Naive thymus-derived CD8-positive, alpha-beta T cell (primary cell): ENCODE measurements at regions not wholly inside any gene's neighbourhood (a gene's known extent, or its start where the extent isn't known, plus 50 kb on each side); places are given as distances from the start of the nearest gene placed in this dataset.
"Not testable (repeated sequence)": the region's sequence is repeated elsewhere in the genome, so short reads cannot be mapped to it uniquely, and the experiment has no call there.

Source experiments
- ATAC-seq, 2 donors: fragments of 150-1000 bp; cut with Tn5 transposase in 1 of 2; sonication (Bioruptor Pico), chemical (Tn5 transposase) in 1 of 2; 1 replicate in 1 of 2; 2 replicates in 1 of 2; pipeline ENCODE4 v1.10.0; 2021; ENCODE audit warnings: mild to moderate bottlenecking in 2 of 2, moderate library complexity in 2 of 2
- POLR2A ChIA-PET: fragments of 350-600 bp; sonication (Branson Sonifier 250); formaldehyde crosslinking; loops from one replicate; lab custom pipeline; 2021; ENCODE audit warnings: antibody characterized with exemption; lab: Charles Lee
- DNase-seq, 10 donors: peaks; one replicate each; pipeline versions ENCODE4 v3.0.0 to v3.0.0-alpha.2; 2020 to 2022
- H3K27ac Mint-ChIP-seq, 10 donors: one replicate each; pipeline ENCODE4 v1.8.0; 2020 to 2022; ENCODE audit warnings: mild to moderate bottlenecking in 10 of 10, mixed read lengths in 10 of 10, moderate library complexity in 4 of 10, inconsistent platforms in 1 of 10
- H3K27me3 Mint-ChIP-seq, 5 donors: one replicate each; pipeline ENCODE4 v1.8.0; 2021 to 2022; ENCODE audit warnings: mixed read lengths in 5 of 5
- H3K36me3 Mint-ChIP-seq, 3 donors: one replicate each; pipeline ENCODE4 v1.8.0; 2020 to 2022; ENCODE audit warnings: mixed read lengths in 3 of 3, mild to moderate bottlenecking in 2 of 3, inconsistent platforms in 1 of 3
- H3K4me1 Mint-ChIP-seq, 4 donors: one replicate each; pipeline ENCODE4 v1.8.0; 2021 to 2022; ENCODE audit warnings: mixed read lengths in 4 of 4
- H3K4me3 Mint-ChIP-seq, 10 donors: one replicate each; pipeline ENCODE4 v1.8.0; 2020 to 2022; ENCODE audit warnings: mild to moderate bottlenecking in 10 of 10, mixed read lengths in 10 of 10, moderate library complexity in 6 of 10, inconsistent platforms in 1 of 10
- H3K9me3 Mint-ChIP-seq, 9 donors: one replicate each; pipeline ENCODE4 v1.8.0; 2020 to 2022; ENCODE audit warnings: mixed read lengths in 9 of 9, mild to moderate bottlenecking in 3 of 9, inconsistent platforms in 1 of 9, moderate library complexity in 1 of 9

DNA sequence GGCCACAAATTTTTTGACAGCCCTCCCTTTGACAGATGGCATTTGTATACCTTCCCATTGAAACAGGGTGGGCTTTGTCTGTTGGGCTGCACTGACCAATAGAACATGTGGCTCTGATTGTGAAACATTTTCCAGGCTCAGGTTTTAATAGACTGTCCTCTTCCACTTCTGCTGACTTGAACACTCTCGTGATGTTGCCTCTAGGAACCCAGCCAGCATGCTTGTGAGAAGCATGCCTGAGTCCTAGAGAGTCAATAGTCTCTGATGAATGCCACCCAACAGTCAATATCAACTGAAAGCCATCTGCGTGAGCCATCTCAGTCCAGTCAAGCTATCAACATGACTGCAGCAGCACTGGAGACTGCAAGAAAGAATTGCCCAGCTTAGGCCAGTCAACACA, 290.0 kb downstream of the SLC7A11 start:
- no peak for DNase-seq
- H3K4me1 Mint-ChIP-seq = no peaks in the 10 kb centered on the region
- no peak for ATAC-seq

DNA sequence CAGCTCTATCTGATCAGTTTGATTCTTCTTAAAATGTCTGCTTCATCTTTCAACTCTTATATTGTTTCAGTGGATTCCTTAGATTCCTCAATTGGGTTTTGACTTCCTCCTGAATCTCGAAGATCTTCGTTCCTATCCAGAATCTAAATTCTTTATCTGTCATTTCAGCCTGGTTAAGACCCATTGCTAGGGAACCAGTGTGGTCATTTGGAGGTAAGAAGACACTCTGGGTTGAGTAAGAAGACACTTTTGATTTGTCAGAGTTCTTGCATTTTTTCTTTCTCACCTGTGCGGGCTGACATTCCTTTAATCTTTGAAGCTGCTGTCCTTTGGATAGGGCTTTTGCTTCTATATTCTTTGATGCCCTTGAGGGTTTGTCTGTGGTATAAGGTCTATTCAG, 291.9 kb downstream of the SLC7A11 start:
- no peaks in the 10 kb centered on the region for H3K36me3 Mint-ChIP-seq
- POLR2A ChIA-PET = no interaction called here
- H3K4me1 Mint-ChIP-seq = no peaks in the 10 kb centered on the region
- no peak overlapping the region for H3K27ac Mint-ChIP-seq
- ATAC-seq (no peak), DNase-seq (no peak)
- peaks cover 0 to 17% (median 4%) of the 10 kb centered on the region in 9 donors for H3K9me3 Mint-ChIP-seq
- H3K4me3 Mint-ChIP-seq = no peak overlapping the region
- H3K27me3 Mint-ChIP-seq = no peaks in the 10 kb centered on the region

More for the DNA sequence above, 290.0 kb downstream of the SLC7A11 start:
- POLR2A ChIA-PET = interaction anchor here (0.6 kb wide), 1 partner anchor 123 kb away, joined by 3 read pairs; no protein-coding TSS in a partner anchor
- no peaks in the 10 kb centered on the region for H3K36me3 Mint-ChIP-seq
- H3K4me3 Mint-ChIP-seq = no peak overlapping the region
- peaks cover 0 to 13% (median 4%) of the 10 kb centered on the region in 9 donors for H3K9me3 Mint-ChIP-seq
- no peaks in the 10 kb centered on the region for H3K27me3 Mint-ChIP-seq
- H3K27ac Mint-ChIP-seq = no peak overlapping the region

DNA sequence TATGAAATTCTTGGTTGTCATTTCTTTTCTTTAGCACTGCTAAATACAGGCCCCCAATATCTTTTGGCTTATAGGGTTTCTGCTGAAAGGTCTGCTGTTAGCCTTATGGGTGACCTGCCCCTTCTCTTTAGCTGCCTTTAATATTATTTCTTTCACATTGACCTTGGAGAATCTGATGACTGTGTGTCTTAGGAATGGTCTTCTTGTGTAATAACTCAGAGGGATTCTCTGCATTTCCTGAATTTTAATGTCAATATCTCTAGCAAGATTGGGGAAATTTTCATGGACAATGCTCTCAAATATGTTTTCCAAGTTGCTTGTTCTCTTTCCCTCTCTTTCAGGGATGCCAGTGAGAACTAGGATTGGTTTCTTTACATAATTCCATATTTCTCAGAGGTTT, 292.4 kb downstream of the SLC7A11 start:
- no peak for ATAC-seq
- no peak for DNase-seq
- POLR2A ChIA-PET = no interaction called here
- H3K27ac Mint-ChIP-seq = no peak overlapping the region
- no peaks in the 10 kb centered on the region for H3K36me3 Mint-ChIP-seq
- H3K4me3 Mint-ChIP-seq = no peak overlapping the region
- peaks cover 0 to 17% (median 4%) of the 10 kb centered on the region in 9 donors for H3K9me3 Mint-ChIP-seq
- H3K4me1 Mint-ChIP-seq = no peaks in the 10 kb centered on the region
- H3K27me3 Mint-ChIP-seq = no peaks in the 10 kb centered on the region

DNA sequence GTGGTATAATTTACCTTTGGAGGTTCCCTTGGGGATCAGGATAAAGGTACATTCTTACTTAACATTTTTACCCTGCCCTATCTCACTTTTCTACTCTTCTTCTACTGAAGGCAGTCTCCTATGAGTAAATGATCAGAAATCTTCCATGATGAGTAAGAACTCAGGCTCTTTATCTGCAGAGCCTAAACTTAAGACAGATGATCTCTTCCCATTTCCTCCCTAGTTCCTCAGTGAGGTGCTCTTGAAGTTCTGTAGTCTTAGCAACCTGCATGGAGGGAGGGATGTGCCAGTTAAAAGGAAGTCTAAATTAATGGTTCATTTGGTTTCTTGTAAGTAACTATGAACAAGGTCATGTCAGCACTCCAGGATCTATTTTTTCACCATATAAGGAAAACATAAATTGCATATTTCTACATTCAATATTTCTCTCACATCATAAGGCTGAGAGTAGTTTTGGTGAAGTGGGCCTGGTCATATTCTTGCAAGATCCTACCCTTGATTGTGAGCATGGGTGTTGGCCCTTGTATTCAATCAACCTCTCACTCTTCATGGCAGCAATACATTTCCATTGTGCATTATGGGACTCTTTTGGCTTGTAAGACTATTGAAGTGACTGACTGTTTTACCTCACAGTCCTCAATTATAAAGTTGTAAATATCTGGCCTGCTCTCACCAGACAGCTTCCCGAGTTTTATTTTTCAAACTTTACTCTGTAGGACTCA, 295.5 kb downstream of the SLC7A11 start:
- POLR2A ChIA-PET = no interaction called here
- H3K27ac Mint-ChIP-seq = no peak overlapping the region
- H3K9me3 Mint-ChIP-seq = peaks cover 0 to 14% (median 5%) of the 10 kb centered on the region in 9 donors
- no peak for DNase-seq
- H3K4me3 Mint-ChIP-seq = no peak overlapping the region
- H3K27me3 Mint-ChIP-seq = no peaks in the 10 kb centered on the region
- H3K36me3 Mint-ChIP-seq = no peaks in the 10 kb centered on the region
- H3K4me1 Mint-ChIP-seq = no peaks in the 10 kb centered on the region
- no peak for ATAC-seq

DNA sequence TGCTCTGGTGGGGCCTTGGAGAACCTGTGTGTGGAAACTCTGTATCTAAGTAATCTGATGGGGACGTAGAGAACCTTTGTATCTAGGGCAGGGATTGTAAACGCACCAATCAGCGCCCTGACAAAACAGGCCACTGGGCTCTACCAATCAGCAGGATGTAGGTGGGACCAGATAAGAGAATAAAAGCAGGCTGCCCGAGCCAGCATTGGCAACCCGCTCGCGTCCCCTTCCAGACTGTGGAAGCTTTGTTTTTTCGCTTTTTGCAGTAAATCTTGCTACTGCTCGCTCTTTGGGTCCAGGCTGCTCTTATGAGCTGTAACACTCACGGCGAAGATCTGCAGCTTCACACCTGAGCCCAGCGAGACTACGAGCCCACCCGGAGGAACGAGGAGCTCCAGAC, 299.3 kb downstream of the SLC7A11 start:
- DNase-seq, H3K4me1 Mint-ChIP-seq, H3K4me3 Mint-ChIP-seq, ATAC-seq, H3K27ac Mint-ChIP-seq, H3K36me3 Mint-ChIP-seq, H3K27me3 Mint-ChIP-seq, POLR2A ChIA-PET: not testable (repeated sequence)
- H3K9me3 Mint-ChIP-seq = peaks cover 2 to 28% (median 10%) of the 10 kb centered on the region in 9 donors

DNA sequence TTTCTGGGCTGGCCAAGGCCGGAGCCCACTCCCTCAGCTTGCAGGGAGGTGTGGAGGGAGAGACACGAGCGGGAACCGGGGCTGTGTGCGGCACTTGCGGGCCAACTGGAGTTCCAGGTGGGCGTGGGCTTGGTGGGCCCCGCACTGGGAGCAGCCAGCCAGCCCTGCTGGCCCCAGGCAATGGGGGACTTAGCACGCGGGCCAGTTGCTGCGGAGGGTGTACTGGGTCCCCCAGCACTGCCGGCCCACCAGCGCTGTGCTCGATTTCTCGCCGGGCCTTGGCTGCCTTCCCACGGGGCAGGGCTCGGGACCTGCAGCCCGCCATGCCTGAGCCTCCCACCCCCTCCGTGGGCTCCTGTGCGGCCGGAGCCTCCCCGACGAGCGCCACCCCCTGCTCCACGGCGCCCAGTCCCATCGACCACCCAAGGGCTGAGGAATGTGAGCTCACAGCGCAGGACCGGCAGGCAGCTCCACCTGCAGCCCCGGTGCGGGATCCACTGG, 300.1 kb downstream of the SLC7A11 start:
- H3K4me3 Mint-ChIP-seq, H3K36me3 Mint-ChIP-seq, POLR2A ChIA-PET, ATAC-seq, H3K4me1 Mint-ChIP-seq, H3K27ac Mint-ChIP-seq, H3K27me3 Mint-ChIP-seq: not testable (repeated sequence)
- peak in 1 of 10 donors; percentile 2 for DNase-seq
- H3K9me3 Mint-ChIP-seq = peaks cover 2 to 29% (median 11%) of the 10 kb centered on the region in 9 donors

DNA sequence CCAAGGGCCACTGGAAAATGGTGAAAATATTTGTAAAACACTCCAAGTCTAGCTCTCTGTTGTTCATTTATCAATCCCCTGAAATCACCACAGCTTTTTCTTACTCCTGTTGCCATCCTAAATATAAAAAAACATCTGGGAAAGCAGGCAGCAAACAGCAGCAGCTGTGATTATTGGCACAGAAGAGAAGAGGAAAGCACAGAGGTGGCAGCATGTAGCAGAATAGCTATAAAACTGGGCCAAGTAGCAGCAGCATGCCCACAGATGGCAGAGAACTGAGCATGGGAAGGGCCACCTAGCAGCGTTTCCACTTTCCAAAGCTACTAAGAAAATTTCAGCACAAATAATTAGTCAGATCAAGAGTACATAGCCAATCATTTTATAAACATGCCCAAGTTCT, 307.2 kb downstream of the SLC7A11 start:
- Mint-ChIP-seq H3K9me3 (peaks cover 0 to 18% (median 3%) of the 10 kb centered on the region in 9 donors), H3K27ac (no peak overlapping the region), H3K27me3 (no peaks in the 10 kb centered on the region), H3K4me3 (no peak overlapping the region), H3K4me1 (no peaks in the 10 kb centered on the region), H3K36me3 (no peaks in the 10 kb centered on the region)
- POLR2A ChIA-PET = no interaction called here
- DNase-seq (no peak), ATAC-seq (no peak)

DNA sequence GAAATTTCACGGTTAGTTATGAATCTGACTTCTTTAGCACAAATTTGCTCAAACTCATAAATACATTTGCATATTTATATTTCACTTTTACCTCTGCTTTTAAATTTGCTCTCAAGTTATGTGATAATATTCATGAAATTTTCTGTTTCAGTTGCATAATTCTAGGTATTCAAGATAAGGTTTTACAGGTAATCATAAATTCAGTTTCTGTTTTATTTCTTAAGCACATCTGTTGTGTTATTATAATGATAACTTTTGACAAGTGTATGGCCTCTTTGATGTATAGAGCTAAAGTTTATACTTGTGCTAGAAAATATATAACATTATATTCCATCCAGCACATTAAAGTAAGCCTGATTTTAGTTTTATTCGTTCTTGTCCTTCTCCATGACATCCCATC, 308.1 kb downstream of the SLC7A11 start:
- Mint-ChIP-seq H3K4me1 (no peaks in the 10 kb centered on the region), H3K36me3 (no peaks in the 10 kb centered on the region), H3K27me3 (no peaks in the 10 kb centered on the region), H3K9me3 (peaks cover 0 to 18% (median 0%) of the 10 kb centered on the region in 9 donors), H3K4me3 (no peak overlapping the region), H3K27ac (no peak overlapping the region)
- ATAC-seq = no peak
- POLR2A ChIA-PET = no interaction called here
- no peak for DNase-seq

DNA sequence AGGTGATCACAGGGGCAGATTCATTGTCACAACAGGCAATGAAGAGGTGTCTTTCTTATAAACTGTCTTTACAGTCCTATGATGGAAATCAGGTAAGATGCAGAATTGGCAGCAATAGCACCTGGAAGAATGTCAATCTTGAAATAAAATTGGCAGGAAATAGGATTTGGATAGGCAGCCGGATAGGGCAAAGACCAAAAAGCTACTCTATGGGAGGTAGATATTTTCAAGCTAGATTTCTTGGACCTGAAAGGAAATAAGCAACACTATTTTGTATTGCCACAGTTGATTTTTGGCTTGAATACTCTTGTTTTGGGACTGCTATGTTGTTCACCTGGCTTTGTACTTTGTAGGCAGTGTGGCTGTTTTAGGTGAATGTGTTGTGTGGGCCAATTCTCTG, 314.2 kb downstream of the SLC7A11 start:
- POLR2A ChIA-PET = no interaction called here
- Mint-ChIP-seq H3K36me3 (no peaks in the 10 kb centered on the region), H3K9me3 (peaks cover 0 to 4% (median 0%) of the 10 kb centered on the region in 9 donors), H3K4me3 (no peak overlapping the region), H3K27ac (no peak overlapping the region), H3K27me3 (no peaks in the 10 kb centered on the region), H3K4me1 (no peaks in the 10 kb centered on the region)
- DNase-seq = no peak
- ATAC-seq = no peak

DNA sequence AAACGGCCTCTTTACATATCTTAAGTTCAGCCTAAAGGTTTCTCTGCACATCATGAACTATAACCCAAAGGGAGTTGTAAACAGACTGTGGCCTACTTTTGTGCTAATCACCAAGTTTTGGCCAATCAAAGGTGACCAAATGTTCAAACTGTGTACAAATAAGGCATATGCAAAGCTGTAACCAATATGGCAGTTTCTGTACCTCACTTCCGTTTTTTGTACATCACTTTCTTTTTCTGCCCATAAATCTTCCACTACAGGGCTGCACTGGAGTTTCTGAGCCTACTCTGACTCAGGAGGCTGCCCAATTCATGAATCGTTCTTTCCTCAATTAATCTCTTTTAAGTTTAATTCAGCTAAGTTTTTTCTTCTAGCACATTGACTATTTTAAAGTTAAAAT, 318.7 kb downstream of the SLC7A11 start:
- no peaks in the 10 kb centered on the region for H3K4me1 Mint-ChIP-seq
- POLR2A ChIA-PET = no interaction called here

DNA sequence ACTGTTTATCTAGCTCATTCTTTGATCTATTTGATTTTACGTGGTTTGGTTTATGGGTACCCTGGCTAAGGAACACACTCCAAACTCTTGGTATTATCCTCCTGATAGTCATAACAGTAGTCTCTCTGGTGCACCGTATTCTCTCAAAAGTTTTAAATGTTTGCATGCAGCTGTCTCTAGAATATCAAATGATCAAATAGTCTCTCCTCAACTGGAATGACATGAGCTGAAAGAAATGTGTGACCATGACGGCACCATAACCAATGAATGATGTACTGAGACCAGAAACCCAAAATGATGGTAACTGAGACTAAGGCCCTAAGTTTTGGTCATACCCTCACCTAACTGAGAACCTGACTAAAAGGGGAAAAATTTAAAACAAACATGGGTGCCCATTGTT, 319.4 kb downstream of the SLC7A11 start:
- H3K9me3 Mint-ChIP-seq = peaks cover 0 to 21% (median 4%) of the 10 kb centered on the region in 9 donors
- H3K4me3 Mint-ChIP-seq = no peak overlapping the region
- DNase-seq (no peak), ATAC-seq (no peak)
- no peak overlapping the region for H3K27ac Mint-ChIP-seq
- H3K36me3 Mint-ChIP-seq = no peaks in the 10 kb centered on the region
- no peaks in the 10 kb centered on the region for H3K4me1 Mint-ChIP-seq
- POLR2A ChIA-PET = no interaction called here
- peaks cover 0 to 1% (median 0%) of the 10 kb centered on the region in 5 donors for H3K27me3 Mint-ChIP-seq

More for the DNA sequence above, 318.7 kb downstream of the SLC7A11 start:
- Mint-ChIP-seq H3K27ac (no peak overlapping the region), H3K9me3 (peaks cover 0 to 21% (median 2%) of the 10 kb centered on the region in 9 donors), H3K36me3 (no peaks in the 10 kb centered on the region), H3K27me3 (peaks cover 0 to 1% (median 0%) of the 10 kb centered on the region in 5 donors), H3K4me3 (no peak overlapping the region)
- DNase-seq (no peak), ATAC-seq (no peak)

DNA sequence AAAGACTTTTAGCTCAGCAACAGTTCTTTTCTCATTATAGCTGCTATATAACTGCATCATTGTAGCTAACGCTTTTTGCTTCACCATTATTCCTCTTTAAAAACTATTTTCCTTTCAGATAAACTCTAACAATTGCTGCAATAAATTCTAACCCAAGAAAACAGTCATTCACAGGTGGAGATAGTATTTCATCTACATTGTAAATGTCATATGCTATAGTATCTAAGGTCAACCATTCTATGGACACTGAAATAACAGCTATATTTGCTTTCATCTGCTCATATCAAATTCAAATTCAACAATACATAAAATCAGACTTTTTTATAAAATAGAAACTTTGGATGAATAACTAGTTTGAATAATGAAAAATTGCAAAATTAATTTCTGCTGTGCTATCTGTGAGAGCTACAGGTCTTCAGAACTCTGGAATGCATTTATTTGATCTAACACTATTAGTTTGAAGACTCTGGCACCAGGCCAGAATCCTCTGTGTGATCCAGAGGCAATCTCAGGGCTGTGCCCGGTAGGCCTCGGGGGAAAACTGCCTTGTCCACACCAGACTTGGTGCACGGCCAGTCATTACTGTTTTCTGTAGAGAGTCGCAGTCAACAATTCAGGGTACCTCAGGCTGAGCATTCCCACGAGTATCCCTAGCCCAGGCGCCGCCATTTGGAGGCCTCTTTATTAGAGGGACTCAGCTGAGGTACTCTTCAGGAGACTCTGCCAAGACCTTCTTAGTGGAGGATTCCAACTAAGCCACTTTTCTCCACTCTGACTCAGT, 332.4 kb downstream of the SLC7A11 start:
- no peaks in the 10 kb centered on the region for H3K27me3 Mint-ChIP-seq
- H3K4me3 Mint-ChIP-seq = no peak overlapping the region
- DNase-seq (no peak), ATAC-seq (no peak)
- POLR2A ChIA-PET = no interaction called here
- H3K4me1 Mint-ChIP-seq = no peaks in the 10 kb centered on the region
- no peaks in the 10 kb centered on the region for H3K36me3 Mint-ChIP-seq
- H3K9me3 Mint-ChIP-seq = peaks cover 0 to 14% (median 4%) of the 10 kb centered on the region in 9 donors
- no peak overlapping the region for H3K27ac Mint-ChIP-seq

DNA sequence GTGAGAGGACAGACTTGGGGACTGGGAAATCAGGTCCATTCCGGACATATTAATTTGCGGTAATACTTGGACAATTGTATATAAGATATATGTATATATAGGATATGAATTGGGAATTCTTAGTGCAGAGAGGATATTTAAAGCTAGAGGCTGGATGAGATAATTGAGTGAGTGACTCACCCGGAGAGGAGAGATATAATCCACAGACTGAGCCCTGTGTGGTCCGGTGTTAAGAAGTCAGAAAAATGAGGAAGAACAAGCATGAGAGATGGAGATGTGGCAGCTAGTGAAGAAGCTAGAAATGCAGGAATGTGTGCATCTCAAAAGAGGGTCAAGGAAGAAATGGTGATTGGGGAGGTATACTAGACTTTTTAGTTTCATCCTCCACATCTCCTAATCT, 336.2 kb downstream of the SLC7A11 start:
- Mint-ChIP-seq H3K27me3 (no peaks in the 10 kb centered on the region), H3K4me1 (no peaks in the 10 kb centered on the region), H3K27ac (no peak overlapping the region), H3K9me3 (peaks cover 0 to 18% (median 0%) of the 10 kb centered on the region in 9 donors), H3K36me3 (no peaks in the 10 kb centered on the region), H3K4me3 (no peak overlapping the region)
- no peak for ATAC-seq
- POLR2A ChIA-PET = no interaction called here
- DNase-seq = no peak
